Activated CD8-positive, alpha-beta memory T cell treated with anti-CD3 and anti-CD28 coated beads for 1 hour (primary cell): ENCODE measurements at regions not wholly inside any gene's neighbourhood (a gene's known extent, or its start where the extent isn't known, plus 50 kb on each side); places are given as distances from the start of the nearest gene placed in this dataset.

ENCODE experiments used
- DNase-seq, 2 donors: peaks; one replicate each; pipeline ENCODE4 v3.0.0-alpha.2; 2020; ENCODE audit warnings: low read depth in 1 of 2; ENCODE audit errors: extremely low read depth in 1 of 2

DNA sequence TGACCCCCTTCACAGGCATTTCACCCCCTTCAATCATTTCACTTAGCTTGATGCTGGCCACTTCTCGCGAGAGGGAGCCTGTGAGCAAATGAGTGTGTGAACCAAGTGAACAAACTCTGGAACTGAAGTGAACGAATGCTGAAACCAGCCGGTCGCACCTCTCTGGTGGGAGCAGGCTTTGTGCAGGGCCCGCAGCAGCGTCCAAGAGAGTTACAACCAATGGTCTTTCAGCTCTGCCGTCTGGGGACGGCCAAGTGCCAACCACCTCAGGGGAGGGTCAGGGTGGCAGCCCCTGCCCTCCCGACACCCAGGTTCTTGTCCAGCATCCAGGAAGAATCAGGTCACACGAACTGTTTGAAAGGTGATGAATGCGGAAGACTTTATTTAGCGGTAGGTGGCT lies 764.0 kb downstream of the SUCLG1 start:
- DNase-seq, result no peak

DNA sequence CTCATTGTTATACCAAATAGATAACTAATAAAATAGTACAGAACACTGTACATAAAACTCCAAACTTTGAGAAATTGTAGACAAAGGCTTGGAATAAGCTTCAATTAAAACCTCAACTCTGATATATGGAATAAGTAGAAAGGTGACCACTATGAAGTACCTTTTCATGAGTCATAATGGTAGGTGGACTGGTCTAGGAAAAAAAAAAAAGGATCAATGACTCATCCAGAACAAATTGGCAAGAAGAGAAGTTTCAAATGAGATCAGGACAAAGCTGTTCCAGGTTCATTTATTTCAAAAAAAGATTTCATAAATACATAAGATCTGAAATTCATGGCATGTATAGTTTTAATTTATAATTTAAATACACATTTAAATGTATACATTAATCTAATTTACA lies 769.7 kb downstream of the SUCLG1 start:
- DNase-seq, result no peak

DNA sequence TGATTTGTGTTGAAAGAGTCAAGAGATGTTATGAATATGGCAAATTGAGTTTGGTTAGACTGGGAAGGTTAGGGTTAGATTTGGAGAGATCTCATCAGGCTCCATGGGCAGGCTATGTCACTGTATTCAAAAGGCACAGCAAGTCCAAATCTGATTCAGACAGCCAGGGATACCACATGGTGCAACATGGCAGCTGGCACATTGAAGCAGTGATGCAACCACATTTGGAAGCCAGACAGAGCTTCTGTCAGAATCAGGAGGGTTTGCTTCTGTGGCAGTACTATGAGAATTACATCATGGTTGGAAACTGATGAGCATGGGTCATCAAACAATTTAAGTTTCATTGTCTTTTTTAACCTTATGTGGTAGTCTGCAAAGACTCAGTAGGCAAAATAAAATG lies 772.2 kb downstream of the SUCLG1 start:
- no peak for DNase-seq

- DNase-seq, result no peak
These were observed 785.0 kb downstream of the SUCLG1 start for GRCh38 chr2:83674050-83674449.

- no peak for DNase-seq
These were observed 793.2 kb downstream of the SUCLG1 start for GRCh38 chr2:83665894-83666293.

DNA sequence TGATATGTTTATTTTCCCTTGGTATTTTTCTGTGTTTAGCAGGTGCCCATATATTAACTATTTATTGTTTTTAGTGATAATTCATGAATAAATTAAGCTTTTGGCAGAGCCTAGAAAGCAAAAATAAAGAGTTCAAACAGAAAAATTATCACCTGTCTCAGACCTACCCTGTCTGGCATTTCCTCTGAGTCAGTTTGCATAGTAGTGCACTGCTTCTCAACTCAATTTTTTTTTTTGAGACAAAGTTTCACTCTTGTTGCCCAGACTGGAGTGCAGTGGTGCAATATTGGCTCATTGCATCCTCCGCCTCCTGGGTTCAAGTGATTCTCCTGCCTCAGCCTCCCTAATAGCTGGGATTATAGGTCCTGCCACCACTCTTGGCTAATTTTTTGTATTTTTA lies 793.9 kb downstream of the SUCLG1 start:
- DNase-seq, result no peak

- no peak for DNase-seq
These were observed 797.4 kb downstream of the SUCLG1 start for GRCh38 chr2:83661711-83662110.

DNA sequence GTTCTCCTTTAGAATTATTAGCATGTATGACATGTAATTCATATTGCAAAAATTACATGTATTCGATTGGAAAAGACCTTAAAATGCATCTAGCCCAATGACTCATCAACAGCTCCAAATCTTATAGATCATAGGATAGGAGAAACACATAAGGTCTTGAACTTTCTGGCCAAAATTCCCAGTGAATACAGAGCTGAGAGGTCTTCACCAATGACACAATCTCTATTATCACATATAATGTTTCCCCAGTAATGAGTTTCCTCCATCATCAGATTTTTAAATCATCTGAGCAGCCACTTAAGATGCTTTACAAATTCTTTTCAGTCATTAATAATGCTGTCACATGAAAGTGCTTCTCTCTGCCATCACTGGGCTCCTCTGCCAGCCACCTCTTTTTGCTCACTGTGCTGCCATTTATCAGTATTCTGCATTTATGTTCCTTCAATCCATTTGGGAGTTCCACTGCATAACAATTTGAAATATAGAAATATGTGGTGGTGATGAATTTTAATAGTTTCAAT lies 804.9 kb downstream of the SUCLG1 start:
- no peak for DNase-seq

DNA sequence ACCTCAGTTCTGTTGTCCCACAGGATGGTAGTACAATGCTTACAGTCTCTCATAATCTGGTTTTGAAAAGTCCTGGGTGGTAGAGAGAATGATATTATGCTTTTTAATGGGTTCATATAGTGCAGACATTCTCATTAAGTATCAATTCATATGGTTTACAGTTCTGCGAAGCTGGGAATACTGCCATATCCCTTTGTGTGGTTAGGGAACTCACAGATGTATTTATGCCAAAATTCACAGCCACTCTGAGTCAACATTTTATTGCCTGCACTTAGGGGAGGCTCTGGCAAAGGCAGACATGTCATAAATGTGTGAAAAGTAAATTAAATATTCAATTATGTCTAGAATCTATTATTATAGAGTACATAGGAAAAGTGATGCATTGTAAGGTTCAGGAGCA lies 808.2 kb downstream of the SUCLG1 start:
- DNase-seq, result no peak

DNA sequence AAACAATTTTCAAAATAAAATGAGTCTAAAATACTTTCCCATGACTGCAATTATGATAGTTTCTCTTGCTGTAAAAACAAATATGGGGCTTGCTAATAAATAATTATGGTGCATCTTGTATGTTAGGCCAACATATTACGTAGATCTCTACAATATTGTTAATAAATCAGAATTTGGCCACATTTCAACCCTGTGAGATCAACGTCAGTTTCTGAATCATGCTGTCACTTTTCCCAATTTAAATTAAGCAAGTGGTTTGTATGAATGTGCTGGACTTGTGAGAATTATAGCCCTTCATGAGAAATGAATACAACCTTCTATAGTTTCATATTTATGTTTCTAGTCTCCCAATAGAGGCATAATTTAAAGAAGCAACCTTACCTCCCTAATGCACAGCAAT lies 808.9 kb downstream of the SUCLG1 start:
- DNase-seq, result no peak

DNA sequence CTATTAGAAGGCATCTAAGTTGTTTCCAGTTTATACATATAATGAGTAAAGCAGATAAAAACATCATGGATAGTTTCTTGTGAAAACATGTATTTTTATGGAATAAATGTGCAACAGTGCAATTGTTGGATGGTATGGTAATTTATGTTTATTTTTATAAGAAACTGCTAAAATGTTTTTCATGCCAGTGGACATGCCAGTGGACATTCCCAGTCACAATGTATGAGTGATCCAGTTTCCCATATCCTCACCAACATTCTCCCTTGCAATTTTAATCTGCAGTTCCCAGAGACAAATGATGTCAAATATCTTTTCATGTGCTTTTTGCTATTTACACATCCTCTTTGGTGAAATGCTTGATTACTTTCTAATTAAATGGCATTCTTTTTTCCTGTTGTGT lies 818.6 kb downstream of the SUCLG1 start:
- DNase-seq, result no peak

GRCh38 chr2:83633423-83633822 lies 825.7 kb downstream of the SUCLG1 start:
- no peak for DNase-seq

- DNase-seq, result no peak
These were observed 828.7 kb downstream of the SUCLG1 start for GRCh38 chr2:83630351-83630750.

GRCh38 chr2:83615511-83615910 lies 843.6 kb downstream of the SUCLG1 start:
- no peak for DNase-seq

DNA sequence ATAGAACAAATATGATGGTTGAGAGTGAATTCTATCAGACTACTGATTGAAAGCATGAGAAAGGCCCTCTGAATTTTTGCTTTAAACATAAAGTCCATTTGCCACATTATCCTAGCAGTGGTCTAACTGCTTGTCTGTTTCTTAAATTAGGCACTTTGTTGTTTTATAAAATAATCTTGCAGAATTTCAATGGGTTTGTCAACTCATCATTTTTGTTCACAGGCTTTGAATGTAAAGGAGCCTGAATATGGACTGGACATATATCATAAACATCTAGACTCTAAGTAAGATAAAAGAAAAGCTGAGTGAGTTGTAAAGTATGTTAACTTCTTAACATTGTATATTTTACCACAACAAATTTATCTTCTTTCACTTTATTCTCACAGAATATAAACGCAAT lies 845.9 kb downstream of the SUCLG1 start:
- no peak for DNase-seq

DNA sequence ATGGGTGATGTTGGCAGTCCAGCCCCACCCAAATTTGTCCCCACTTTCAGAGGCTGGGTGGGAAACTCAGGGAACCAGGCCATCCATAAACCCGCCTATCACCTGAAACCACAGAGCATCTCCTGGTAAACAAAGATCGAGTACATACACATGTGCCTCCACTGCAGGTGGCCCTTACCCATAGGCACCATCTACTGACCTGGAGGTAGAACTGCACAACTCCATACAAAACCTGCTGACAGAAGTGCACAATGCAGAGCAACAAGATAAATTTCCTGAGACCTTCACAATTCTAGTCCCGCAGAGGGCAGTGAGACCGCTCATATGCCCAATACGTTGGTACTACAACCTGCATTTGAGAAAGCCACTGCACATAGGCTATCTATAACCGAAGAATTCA lies 856.3 kb downstream of the SUCLG1 start:
- no peak for DNase-seq

GRCh38 chr2:83596592-83597282 lies 862.3 kb downstream of the SUCLG1 start:
- no peak for DNase-seq

- no peak for DNase-seq
These were observed 863.2 kb downstream of the SUCLG1 start for GRCh38 chr2:83595926-83596325.

DNA sequence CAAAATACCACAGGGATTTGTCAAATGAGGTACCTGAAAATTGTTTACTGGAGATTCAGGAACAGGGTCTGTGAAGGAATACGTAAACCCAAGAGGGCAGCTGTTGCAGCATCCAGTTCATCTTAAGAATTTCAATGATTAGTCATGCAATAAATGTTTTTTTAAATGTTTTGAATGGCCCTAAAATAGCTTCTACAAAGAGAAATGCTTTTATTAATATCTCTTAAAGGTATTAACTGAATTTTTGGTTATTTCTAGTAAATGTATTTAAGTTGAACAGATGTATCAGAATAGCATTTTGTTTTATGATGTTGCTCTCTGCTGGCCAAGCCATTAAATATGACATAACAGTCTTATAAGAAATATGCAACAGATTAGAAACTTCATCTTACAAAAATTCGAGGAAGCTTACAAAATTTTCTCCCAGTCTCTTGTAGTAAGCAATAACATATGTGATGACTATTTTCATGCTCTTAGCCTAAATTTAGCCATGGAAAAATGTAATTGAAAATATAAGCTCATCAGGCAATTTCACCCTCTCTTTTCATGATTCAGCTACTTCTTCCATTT lies 863.9 kb downstream of the SUCLG1 start:
- DNase-seq, result no peak

GRCh38 chr2:83594241-83595120 lies 864.6 kb downstream of the SUCLG1 start:
- DNase-seq, result no peak

DNA sequence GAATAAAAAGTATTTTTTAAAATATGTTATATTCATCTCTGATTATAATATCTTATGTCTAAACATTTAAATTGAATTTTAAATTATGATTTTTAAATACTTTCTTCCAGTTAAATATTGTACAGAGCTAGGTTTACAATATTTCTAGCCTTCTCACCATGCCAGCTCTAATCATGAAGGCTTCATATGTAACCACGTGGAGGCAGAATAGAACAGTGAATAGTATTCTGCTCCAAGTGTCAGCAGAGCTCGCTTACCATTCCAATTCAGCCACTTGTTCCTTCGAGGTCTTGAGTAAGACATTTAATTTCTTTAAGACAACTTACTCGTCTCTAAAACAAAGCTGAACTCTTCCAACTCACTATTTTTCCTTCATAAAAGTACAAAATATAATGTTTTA lies 871.8 kb downstream of the SUCLG1 start:
- no peak for DNase-seq

- DNase-seq, result no peak
These were observed 873.8 kb downstream of the SUCLG1 start for GRCh38 chr2:83585250-83585649.
